Stimulated activated CD8-positive, alpha-beta memory T cell treated with anti-CD3 and anti-CD28 coated beads, Interleukin-7, amount 100 ng/mL, for 48 hours (primary cell): ENCODE measurements at regions not wholly inside any gene's neighbourhood (a gene's known extent, or its start where the extent isn't known, plus 50 kb on each side); places are given as distances from the start of the nearest gene placed in this dataset.

Source experiments
- DNase-seq, 2 donors: peaks; one replicate each; pipeline ENCODE4 v3.0.0-alpha.2; 2020; ENCODE audit warnings: low read depth in 1 of 2; ENCODE audit errors: extremely low read depth in 1 of 2

DNA sequence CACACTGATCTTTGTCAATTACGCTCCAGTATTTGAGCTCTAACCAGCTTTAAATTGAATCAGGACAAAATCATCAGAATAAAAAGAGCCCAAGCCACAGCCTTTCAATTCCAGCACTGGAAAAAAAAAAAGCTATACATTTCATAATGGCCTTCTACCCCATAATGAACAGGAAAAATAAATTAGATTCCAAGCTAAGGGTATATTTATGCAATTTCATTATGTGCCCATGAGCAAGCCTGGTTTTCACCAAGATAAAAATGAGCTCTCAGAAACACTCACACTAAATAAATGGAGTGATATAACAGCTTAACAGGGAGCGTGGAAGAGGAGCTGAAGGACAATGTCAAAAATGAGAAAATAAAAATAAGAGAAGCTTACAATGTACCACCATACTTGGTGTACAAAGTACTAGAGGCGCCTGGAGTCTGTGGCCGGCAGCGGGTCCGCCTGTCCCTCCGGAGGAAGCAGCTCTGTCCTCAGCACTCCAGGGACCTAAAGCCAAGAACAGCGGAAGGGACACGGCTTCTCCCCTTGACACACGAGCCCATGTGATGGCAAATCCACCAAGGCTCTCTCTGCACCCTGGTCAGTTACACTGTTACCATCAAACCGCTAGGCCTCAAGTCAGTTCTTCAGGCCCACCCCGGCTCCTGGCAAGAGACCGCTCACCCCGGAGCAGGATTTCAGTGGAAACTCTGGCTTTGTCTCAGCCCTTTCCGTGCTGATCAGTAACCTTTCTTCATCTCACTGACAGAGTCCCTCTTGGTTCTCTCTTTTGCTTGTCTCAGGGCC, 69.6 kb downstream of the RBFOX3 start:
- no peak for DNase-seq

DNA sequence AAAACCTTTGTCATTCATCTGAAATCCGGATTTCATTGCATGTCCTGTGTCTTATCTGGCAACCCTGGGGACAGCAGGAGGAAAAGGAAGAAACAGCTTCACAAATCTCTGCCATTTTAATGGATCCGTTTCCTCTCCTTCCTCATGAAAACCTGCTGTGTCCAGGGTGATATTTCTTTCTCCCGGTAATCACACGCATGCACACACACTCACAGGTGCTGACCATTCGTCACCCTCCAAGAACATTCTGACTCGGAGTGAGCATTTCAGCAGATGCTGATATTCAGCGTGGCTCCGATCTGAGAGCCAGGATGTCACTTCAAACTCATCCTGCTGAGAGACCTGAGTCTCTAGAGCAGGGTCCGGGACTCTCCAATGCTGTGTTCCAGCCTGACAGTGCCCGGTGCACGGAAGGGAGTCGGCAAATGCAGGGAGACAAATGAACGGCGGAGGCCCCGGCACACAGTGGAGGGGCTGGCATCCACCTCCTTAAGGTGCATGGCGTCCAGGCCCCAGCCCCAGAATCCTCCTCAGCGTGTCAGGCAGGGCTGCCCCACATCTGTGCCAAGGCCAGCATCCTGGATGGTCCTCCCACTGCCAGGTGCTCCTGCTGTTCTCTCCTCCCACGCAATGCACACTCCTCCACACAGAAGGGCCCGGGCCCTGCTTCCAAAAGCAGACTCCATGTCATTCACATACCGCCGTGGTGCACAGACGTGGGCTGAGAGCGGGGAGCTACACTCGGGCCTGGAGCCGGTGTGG, 70.7 kb downstream of the RBFOX3 start:
- DNase-seq: no peak

DNA sequence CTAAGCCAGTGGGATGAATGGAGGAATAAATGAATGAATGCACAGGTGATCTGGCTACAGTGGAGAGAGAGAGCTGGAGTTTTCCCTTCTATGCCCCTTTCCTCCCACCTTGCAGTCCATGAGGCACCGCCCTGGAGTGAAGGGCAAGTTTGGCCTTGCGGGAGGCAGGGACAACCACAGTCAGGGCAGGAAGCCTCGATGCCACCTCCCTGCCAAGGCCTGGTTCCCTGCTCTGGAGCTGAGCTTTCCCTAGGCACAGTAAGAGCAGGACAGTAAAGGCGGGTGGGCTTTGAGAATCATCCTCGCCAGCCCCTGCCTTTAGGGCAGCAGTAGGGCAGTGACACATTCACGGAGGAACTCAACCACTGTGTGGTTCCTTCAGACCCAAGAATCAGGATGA, 72.6 kb downstream of the RBFOX3 start:
- DNase-seq: no peak

DNA sequence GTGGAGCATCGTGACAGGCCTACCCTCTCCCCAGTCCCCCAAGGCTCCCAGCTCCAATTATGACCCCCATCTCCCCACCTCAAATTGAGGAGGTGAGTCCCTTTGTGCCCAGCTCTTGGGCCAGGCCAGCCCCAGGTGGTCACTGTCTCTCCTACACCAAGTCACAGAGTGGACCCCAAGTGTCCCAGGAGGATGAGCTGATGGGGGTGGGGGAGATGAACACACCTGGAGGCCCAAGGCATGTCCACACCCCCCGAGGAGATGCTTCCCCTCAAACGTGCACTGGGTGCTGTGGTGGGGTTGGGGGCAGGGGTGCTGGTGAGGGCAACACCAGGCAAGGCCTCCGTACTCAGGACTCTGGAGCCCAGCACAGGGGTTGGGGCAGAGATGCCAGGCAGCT, 73.2 kb downstream of the RBFOX3 start:
- no peak for DNase-seq

DNA sequence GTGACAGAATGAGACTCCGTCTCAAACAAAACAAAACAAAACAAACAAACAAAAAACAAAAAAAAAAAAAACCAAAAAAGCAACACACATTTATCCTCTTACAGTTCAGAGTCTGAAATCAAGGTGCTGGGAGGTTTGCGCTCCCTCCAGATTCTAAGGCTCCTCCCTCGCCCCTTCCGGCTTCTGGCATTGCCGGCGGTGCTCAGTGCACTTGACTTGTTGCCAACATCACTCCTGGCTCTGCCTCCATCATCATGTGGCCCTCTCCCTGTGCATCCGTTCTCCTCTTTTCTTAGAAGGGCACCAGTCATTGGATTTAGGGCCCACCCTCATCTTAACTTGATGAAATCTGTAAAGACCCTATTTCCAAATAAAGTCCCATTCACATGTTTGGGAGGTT, 73.8 kb downstream of the RBFOX3 start:
- DNase-seq: no peak

DNA sequence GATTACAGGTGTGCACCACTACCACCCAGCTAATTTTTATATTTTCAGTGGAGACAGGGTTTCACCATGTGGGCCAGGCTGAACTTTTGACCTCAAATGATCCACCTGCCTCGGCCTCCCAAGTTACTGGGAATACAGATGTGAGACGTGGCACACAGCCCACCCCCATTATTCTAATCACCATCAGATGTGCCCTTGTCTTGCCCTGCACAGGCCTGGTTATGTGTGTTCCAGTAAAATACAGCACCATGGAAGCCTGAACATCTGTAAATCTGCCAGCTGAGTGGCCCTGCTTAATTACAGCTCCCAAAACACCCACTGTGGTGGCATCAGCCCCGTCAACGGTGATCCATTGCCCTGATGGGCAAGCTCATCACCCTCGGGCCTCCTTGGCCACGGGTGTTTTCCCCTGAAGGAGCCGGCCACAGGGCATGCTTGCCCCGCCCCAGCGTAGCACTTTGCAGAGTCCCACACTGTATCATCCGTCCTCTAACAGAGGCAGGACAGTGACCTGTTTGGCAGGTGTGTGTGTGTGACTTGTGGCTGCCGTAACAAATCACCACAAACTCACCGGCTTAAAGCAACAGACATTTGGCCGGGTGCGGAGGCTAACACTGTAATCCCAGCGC, 74.5 kb downstream of the RBFOX3 start:
- DNase-seq: no peak

DNA sequence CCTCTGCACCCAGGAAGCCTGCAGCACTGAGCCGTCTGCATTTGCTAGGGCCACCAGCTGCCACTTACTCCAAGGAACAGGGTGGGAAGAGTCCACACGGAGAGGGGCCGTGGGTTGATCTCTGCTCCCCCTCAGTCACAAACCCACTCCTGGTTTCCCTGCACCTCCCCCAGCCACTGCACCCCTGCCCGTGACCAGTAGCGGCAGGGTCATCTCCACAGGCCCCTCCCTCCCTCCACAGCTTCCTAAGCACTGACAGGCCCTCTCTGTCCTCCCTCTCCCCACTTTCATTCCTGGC, 75.2 kb downstream of the RBFOX3 start:
- DNase-seq: no peak

DNA sequence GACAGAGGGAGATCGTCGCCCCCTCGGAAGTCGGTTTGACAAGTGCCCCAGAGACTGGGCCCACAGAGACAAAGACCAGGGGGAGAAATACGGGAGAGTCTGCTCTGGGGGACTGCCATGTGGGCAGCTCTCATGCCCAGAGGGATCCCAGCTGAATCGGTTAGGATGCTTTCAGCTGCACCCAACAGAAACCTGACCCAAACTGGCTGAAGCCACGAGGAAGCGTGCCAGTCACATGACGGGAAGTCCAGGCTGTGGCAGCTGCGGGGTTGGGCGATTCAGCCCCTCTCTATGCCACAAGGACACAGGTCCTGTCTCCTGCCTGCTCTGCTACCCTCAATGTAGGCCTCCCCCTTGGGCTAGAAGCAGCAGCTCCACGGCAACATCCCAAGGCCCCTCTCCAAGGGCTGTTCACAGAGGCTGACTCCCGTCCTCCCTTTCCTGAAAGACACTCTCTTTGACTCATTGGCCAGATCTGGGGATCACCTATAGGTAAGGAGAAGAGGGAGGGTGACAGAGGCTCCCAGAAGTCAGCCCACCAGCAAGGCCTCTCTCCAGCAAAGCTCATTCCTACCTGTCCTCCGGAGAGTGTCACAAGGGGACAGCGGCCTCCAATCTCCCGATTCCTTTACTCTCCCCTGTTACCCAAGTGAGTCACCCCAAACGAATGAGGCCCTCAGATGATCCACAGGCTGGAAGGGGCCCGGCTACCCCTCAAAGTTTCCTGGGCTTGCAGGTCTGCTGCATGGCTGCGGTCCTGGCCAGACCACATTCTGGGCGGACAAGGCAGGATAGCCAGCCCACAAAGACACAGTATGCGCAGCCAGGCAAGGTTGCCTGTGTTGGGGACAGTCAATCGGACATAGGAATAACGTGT, 75.8 kb downstream of the RBFOX3 start:
- DNase-seq: no peak

DNA sequence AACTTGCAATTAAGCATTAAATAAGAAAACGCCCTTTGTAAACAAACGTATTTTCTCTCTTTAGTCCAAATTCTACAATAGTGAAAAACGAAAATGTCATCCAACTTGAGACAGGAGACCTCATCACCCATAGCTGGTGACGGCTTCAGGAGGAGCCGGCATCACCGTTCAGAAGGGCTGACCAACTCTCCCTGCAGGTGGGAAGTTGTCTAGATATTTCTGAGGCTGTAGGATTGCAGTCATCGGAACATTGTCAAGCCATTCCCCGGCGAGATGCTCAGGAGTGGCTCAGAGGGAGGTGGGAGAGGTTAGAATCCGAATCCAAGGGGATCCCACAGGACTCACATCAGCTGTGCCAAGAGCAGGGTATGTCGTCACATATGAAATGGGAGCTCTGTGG, 76.7 kb downstream of the RBFOX3 start:
- DNase-seq: no peak

DNA sequence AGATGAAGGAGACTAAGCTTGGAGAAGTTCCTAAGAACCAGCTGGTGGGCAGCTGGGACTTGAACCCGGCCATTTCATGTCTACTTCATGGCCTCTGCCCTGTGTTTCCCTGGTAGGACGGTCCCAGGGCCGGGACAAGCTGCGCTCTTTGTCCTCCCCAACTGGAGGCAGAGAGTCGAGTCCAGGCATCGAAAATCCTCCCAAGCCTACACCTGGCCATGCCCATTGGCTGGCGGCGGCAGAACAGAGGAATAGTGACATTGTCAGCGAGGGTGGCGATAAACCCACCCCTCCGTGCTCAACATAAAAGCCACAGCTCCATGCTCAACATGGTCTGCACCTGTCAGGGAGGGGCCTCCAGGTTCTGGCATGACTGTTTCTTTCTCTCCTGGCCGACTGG, 77.7 kb downstream of the RBFOX3 start:
- no peak for DNase-seq

DNA sequence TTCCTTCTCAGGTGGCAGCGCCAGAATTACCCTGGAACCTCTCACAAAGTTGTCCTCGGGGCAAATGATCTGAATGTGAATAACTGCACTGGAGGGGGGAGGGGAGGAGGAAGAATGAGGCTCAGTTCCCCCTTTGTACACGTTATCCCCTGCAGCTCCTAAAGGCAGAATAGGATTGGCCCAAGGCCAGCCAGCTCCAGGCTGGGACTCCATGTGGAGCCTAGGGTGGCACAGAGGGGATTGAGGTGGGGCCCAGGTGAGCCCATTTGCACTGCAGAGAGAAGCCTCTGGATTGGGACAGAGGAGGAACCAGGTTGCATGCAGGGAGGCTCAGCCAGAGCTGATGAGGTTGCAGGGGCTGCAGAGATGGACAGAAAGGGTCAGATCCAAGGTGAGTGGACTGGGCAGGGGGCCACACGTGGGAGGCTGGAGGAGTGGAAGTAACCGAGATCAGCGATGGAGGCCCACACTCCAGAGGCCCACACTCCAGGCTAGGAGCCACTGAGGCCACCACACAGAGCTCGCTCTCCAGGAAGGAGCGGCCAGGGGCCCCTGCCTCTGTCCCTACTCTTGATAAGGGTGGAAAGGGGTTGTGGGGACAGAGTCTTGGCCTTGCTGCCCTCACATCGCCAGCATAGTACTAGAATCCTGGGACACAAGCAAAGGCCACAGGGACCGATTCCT, 78.6 kb downstream of the RBFOX3 start:
- no peak for DNase-seq

DNA sequence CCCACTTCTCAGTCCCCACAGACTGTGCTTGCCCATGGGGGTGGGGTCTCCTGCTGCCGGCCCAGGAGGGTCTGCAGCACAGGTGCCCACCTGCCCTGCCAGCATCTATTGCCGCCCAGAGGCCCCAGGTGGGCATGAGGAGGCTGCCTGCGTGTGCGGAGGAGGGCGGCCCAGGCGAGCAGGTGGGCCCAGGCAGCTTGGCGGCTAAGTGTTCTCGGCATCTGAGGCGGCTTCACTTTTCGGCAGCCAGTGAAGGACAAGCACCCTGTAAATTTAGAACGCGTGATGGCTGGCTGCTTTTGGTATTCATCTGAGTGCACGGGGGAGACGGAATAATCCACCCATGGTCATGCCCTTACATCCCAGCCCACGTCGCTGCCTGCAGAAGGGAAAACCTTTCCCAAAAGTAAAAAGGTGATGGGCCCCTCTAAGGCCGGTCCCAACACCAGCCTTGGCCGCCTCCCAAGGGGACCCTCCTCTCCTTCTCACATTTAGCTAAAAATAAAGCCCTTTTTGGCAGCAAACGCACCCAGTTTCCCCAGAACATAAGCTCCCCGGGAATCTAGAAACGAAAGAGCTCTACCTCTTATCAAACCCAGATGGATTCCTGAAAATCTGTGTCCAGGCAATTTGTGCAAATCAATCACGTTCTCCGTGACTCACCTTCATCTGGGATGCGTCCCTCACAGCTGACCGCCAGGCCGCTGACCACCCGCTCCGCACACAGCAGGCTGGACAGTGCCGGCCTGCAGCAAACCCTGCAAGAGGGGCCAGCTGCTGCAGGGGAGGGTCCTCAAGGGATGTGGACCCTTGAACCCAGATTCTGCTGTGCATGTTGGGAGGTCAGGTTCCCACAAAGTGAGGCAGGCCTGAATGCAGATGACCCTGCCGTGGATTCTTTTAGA, 79.4 kb downstream of the RBFOX3 start:
- DNase-seq: no peak

DNA sequence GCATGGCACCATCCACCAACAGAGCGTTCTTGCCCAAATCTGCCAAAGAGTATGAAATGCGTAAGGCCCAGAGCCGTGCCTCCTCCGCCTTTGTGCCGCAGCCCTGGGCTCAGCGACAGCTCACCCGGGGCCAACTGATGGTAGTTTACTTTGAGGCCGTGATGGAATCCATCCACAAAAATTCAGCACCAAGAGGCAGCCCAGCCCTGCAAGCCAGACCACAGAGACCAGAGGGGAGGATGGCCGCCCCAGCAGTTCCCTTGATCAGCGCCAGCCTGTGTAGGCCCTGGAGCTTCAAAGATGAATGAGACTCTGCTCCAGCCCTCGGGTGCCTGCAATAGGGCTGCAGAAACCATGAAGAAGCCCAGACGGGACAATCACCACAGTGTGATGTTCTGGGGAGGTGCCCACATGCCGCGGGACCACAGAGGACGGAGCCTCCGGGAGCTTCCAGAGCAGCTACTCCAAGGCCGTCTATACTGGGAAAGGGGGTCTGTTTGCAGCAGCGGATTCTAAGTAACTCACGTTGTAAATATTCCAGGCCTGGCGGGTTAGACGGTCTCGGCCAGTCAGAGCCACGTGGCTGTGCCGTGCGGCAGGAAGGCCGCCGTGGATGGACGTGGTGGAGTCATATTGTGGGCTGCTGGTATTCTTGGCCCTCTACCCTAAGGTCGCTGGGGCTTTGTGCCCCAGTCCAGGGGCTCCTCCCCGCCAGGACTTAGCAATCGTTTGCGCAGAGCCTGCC, 80.3 kb downstream of the RBFOX3 start:
- DNase-seq: no peak

DNA sequence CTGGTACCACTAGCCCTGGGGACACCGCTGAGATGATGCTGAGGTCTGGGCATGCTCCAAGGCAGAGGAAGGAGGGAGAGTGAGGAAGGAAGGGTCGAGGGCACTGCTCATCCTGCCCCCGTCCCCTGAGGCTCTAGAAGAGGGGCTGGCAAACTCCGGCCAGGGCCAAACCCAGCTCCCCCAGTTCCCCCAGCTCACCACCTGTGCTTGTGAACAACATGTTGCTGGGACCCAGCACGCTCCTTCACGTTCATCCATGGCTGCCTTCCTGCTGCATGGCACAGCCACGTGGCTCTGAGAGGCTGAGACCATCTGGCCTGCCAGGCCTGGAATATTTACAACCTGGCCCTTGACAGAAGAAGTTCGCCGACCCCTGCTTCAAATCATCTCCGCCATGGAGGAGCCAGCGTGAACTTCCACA, 81.2 kb downstream of the RBFOX3 start:
- no peak for DNase-seq

DNA sequence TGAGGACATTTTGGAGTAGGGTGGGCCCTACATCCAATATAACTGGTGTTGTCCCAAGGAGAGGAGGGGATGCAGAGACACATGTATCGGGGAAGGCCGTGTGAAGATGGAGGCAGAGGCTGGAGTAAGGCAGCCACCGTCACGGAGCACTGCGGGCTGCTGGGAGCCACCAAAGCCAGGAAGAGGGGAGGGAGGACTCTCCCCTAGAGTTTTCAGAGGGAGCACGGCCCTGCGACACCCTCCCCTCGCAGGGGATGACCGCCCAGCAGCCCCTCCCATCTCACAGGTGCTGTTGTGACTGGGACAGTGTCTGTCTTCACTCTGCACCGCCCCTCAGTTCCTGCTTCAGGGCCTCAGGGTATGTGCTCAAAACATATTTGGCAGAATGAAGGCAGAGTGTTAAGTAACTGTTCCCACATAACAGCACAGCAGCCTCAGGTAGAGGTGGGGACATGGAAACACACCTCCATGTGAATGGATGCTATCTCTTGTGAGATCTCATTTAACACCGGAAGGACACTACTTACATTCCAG, 82.2 kb downstream of the RBFOX3 start:
- DNase-seq: no peak

DNA sequence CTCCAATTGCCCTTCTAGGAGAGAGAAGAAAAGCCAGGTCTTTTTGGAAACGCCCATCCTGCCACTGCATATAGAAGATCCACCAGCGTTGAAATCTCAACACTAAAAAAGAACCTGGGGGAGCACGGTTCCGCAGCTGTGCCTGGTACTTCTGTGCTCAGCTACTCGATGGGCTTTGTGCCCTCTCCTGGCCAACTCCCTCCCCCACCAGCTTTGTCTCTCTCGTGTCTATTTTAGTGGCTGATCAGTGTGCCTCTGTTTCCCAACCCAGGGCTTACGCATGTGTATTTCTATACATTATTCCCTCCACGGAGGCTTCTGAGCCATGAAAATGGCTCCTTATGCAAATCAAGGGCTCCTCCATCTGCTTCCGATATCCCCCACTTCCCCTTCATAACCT, 83.5 kb downstream of the RBFOX3 start:
- DNase-seq: no peak

DNA sequence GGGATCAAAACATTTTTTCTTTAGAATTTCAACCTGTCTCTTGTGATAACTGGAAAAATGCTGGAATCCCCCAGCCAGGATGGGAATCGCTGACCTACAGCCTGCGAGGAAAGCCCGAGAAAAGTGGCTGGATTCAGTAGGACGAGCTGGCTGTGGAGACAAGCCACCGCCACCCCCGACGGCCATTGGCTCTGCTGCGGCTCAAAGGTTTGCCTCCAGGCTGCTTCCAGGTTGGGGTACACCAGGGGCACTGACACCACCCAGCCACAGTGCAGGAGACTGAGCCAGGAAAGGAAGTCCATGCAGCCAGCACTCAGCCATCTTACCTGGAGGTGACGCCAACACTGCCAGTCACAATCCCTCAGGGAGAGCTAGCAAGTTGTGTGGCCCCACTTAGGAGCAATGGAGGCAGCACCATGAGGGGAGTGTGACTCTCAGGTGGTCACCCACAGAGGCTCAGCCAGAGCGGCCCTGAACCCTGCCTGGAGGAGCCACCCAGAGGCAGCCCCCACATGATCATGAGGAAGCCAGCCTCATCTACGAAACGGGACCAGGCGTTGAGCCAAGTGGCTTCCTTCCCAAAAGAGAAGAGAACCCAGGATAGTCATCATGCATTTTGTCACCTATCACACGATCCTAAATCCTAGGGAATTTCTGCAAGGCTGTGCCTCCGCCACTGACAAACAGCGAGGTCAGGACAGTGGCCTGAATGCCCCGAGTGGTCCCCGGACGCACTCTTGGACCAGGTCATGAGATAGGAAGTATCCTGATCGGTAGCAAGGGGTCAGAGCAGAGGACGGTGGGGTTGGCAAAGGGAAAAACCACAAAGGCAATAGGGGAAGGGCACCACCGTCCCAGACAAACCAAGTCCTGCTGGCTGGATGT, 84.8 kb downstream of the RBFOX3 start:
- DNase-seq: no peak
